B cell (primary cell): ENCODE measurements at regions not wholly inside any gene's neighbourhood (a gene's known extent, or its start where the extent isn't known, plus 50 kb on each side); places are given as distances from the start of the nearest gene placed in this dataset.
"Not testable (repeated sequence)": the region's sequence is repeated elsewhere in the genome, so short reads cannot be mapped to it uniquely, and the experiment has no call there.

Source experiments
- ATAC-seq: fragments of 200-7000 bp; cut with Tn5 transposase; one replicate; pipeline ENCODE4 v1.10.0; 2021; ENCODE audit warnings: low read depth, mild to moderate bottlenecking, moderate number of reproducible peaks, moderate library complexity
- CTCF ChIA-PET: fragments of 350-600 bp; sonication (Branson Sonifier 250); formaldehyde crosslinking; loops from one replicate; lab custom pipeline; 2021; ENCODE audit warnings: antibody characterized with exemption, inconsistent platforms; lab: Charles Lee
- POLR2A ChIA-PET: fragments of 350-600 bp; sonication (Branson Sonifier 250); formaldehyde crosslinking; loops from one replicate; lab custom pipeline; 2021; ENCODE audit warnings: antibody characterized with exemption; lab: Charles Lee
- DNase-seq: peaks from one replicate; pipeline ENCODE4 v3.0.0; 2013
- H2AFZ ChIP-seq: 2 replicates; pipeline ENCODE4 v1.6.1; 2012; ENCODE audit warnings: mild to moderate bottlenecking, low read depth, low read length; ENCODE audit not compliant: insufficient read depth, poor library complexity, severe bottlenecking
- H3K27ac ChIP-seq, 2 donors: 1 replicate in 1 of 2; 2 replicates in 1 of 2; pipeline ENCODE4 v1.5.1; 2012 to 2013; ENCODE audit warnings: low read length in 2 of 2, mild to moderate bottlenecking in 2 of 2, moderate library complexity in 1 of 2
- H3K27me3 ChIP-seq, 4 experiments: fragments of 200-600 bp in 1 of 4; sonication (generic) in 1 of 4; replicated peaks in 1 of 4; 1 replicate in 2 of 4; 2 replicates in 2 of 4; pipeline versions ENCODE4 v1.6.1 to v1.7.0; 2013 to 2016; ENCODE audit warnings: low read length in 3 of 4, mild to moderate bottlenecking in 2 of 4, mixed read lengths in 1 of 4, moderate library complexity in 1 of 4; ENCODE audit not compliant: insufficient read depth in 4 of 4, control insufficient read depth in 3 of 4; ENCODE audit errors: control extremely low read depth in 1 of 4
- H3K36me3 ChIP-seq, 2 experiments: replicated peaks in 1 of 2; 1 replicate in 1 of 2; 2 replicates in 1 of 2; pipeline versions ENCODE4 v1.6.1 to v1.7.1; 2013; ENCODE audit warnings: low read length in 1 of 2; ENCODE audit not compliant: insufficient read depth in 2 of 2, control insufficient read depth in 1 of 2; ENCODE audit errors: control extremely low read depth in 1 of 2, extremely low read depth in 1 of 2
- H3K4me1 ChIP-seq, 2 donors: fragments of 200-600 bp in 1 of 2; sonication (generic) in 1 of 2; 1 replicate in 1 of 2; 2 replicates in 1 of 2; pipeline versions ENCODE4 v1.5.1 to v1.6.1; 2013 to 2017; ENCODE audit warnings: low read length in 2 of 2; ENCODE audit not compliant: control insufficient read depth in 2 of 2, insufficient read depth in 2 of 2
- H3K4me2 ChIP-seq: replicated peaks from 2 replicates; pipeline ENCODE3; 2012; ENCODE audit warnings: mild to moderate bottlenecking, low read depth, low read length; ENCODE audit not compliant: poor library complexity, severe bottlenecking
- H3K4me3 ChIP-seq, 5 experiments: fragments of 200-600 bp in 1 of 5; sonication (generic) in 1 of 5; 1 replicate in 3 of 5; 2 replicates in 2 of 5; pipeline versions ENCODE4 v1.5.1 to v1.7.0; 2011 to 2016; ENCODE audit warnings: low read length in 4 of 5, mild to moderate bottlenecking in 4 of 5, low read depth in 2 of 5, control low read depth in 1 of 5, moderate library complexity in 1 of 5; ENCODE audit not compliant: insufficient read depth in 1 of 5; ENCODE audit errors: control extremely low read depth in 1 of 5, extremely low read depth in 1 of 5
- H3K79me2 ChIP-seq: fragments of 200-600 bp; sonication (generic); one replicate; pipeline ENCODE4 v1.6.0; 2016; ENCODE audit warnings: low read length; ENCODE audit not compliant: control insufficient read depth, insufficient read depth
- H3K9ac ChIP-seq: fragments of 200-600 bp; sonication (generic); 2 replicates; pipeline ENCODE4 v1.6.1; 2017; ENCODE audit warnings: mild to moderate bottlenecking, low read length, moderate library complexity
- H3K9me3 ChIP-seq, 3 donors: one replicate each; pipeline versions ENCODE4 v1.6.1 to v1.7.1; 2013; ENCODE audit warnings: low read length in 2 of 3; ENCODE audit not compliant: control insufficient read depth in 2 of 3, insufficient read depth in 1 of 3; ENCODE audit errors: control extremely low read depth in 1 of 3
- H4K20me1 ChIP-seq: 2 replicates; pipeline ENCODE4 v1.6.0; 2012; ENCODE audit warnings: mild to moderate bottlenecking, low read length; ENCODE audit not compliant: insufficient read depth, control insufficient read depth, poor library complexity, severe bottlenecking
- H3K27ac Mint-ChIP-seq: one replicate; pipeline ENCODE4 v1.8.0; 2021; ENCODE audit warnings: mixed read lengths
- H3K27me3 Mint-ChIP-seq: one replicate; pipeline ENCODE4 v1.8.0; 2021; ENCODE audit warnings: mixed read lengths
- H3K4me1 Mint-ChIP-seq: one replicate; pipeline ENCODE4 v1.8.0; 2021; ENCODE audit warnings: mixed read lengths
- H3K4me3 Mint-ChIP-seq: one replicate; pipeline ENCODE4 v1.8.0; 2021; ENCODE audit warnings: mixed read lengths
- H3K9me3 Mint-ChIP-seq: one replicate; pipeline ENCODE4 v1.8.0; 2022; ENCODE audit warnings: mixed read lengths; ENCODE audit not compliant: insufficient read depth
- CTCF ChIP-seq: fragments of 200-600 bp; IDR thresholded peaks from one replicate; pipeline ENCODE4 v1.8.0; 2022; ENCODE audit warnings: antibody characterized with exemption, mild to moderate bottlenecking
- EZH2 ChIP-seq: IDR thresholded peaks from 2 replicates; pipeline ENCODE4 v1.6.1; 2012; ENCODE audit warnings: borderline replicate concordance, low read depth, mild to moderate bottlenecking, moderate library complexity, low read length; ENCODE audit not compliant: insufficient read depth, poor library complexity, severe bottlenecking
- WGBS: methylation state at CpG from one replicate; pipeline ENCODE4 v1.1.5; 2013; ENCODE audit warnings: missing lambda C conversion rate; ENCODE audit not compliant: insufficient coverage; 5-methylcytosine and 5-hydroxymethylcytosine counted together
- intact Hi-C: fragments of 100-400 bp; cut with micrococcal nuclease; formaldehyde crosslinking; loops from one replicate; pipeline ENCODE4 v1.10.0; 2022

- H3K4me1 Mint-ChIP-seq, result no peaks in the 10 kb centered on the region
- Histone ChIP-seq H3K4me2 (no peak overlapping the region), H3K27me3 (no peaks in the 10 kb centered on the region), H3K79me2 (no peaks in the 10 kb centered on the region), H3K9ac (no peak overlapping the region), H4K20me1 (no peaks in the 10 kb centered on the region), H2AFZ (no peak overlapping the region), H3K4me1 (no peaks in the 10 kb centered on the region), H3K36me3 (no peaks in the 10 kb centered on the region), H3K27ac (no peak overlapping the region), H3K9me3 (peaks cover 0 to 17% (median 0%) of the 10 kb centered on the region in 3 donors), H3K4me3 (no peak overlapping the region)
- no peak overlapping the region for H3K4me3 Mint-ChIP-seq
- TF ChIP-seq EZH2, result no peak
- no peak for TF ChIP-seq CTCF
- ATAC-seq (no peak), DNase-seq (no peak)
- H3K27me3 Mint-ChIP-seq, result no peaks in the 10 kb centered on the region
- no peak overlapping the region for H3K27ac Mint-ChIP-seq
- ChIA-PET CTCF (interaction anchor here (0.7 kb wide), 1 partner anchor 539 kb away, joined by 3 read pairs; no protein-coding TSS in a partner anchor), POLR2A (no interaction called here)
- intact Hi-C loops, result no loop called here
- H3K9me3 Mint-ChIP-seq, result peaks cover 5% of the 10 kb centered on the region
- WGBS, result 84% methylated on average over 4 of the region's 6 CpGs
Observed at GRCh38 chr7:68865351-68866199, 732.7 kb upstream of the AUTS2 start.

- Histone ChIP-seq H3K4me2 (no peak overlapping the region), H3K27ac (no peak overlapping the region), H4K20me1 (no peaks in the 10 kb centered on the region), H3K79me2 (no peaks in the 10 kb centered on the region), H3K4me1 (no peaks in the 10 kb centered on the region), H3K4me3 (no peak overlapping the region), H3K27me3 (no peaks in the 10 kb centered on the region), H3K36me3 (no peaks in the 10 kb centered on the region), H3K9ac (no peak overlapping the region), H3K9me3 (peaks cover 0 to 17% (median 0%) of the 10 kb centered on the region in 3 donors), H2AFZ (no peak overlapping the region)
- ATAC-seq, result no peak
- Mint-ChIP-seq H3K4me3 (no peak overlapping the region), H3K27ac (no peak overlapping the region), H3K27me3 (no peaks in the 10 kb centered on the region), H3K4me1 (no peaks in the 10 kb centered on the region), H3K9me3 (peaks cover 3% of the 10 kb centered on the region)
- CTCF ChIA-PET, result interaction anchor here (0.7 kb wide), 1 partner anchor 539 kb away, joined by 3 read pairs; no protein-coding TSS in a partner anchor
- DNase-seq, result no peak
- WGBS, result 76% methylated on average over 3 of the region's 4 CpGs
- POLR2A ChIA-PET, result no interaction called here
- intact Hi-C loops, result no loop called here
- no peak for TF ChIP-seq CTCF
- TF ChIP-seq EZH2, result no peak
Observed at GRCh38 chr7:68866200-68866570, 732.1 kb upstream of the AUTS2 start.

GRCh38 chr7:68866721-68867120 lies 731.6 kb upstream of the AUTS2 start:
- H3K27ac Mint-ChIP-seq, H3K27me3 ChIP-seq, DNase-seq, H3K4me3 Mint-ChIP-seq, CTCF ChIA-PET, H3K9me3 Mint-ChIP-seq, H3K4me1 Mint-ChIP-seq, intact Hi-C loops, H3K4me3 ChIP-seq, ATAC-seq, H2AFZ ChIP-seq, H4K20me1 ChIP-seq, H3K4me1 ChIP-seq, H3K4me2 ChIP-seq, H3K36me3 ChIP-seq, H3K27ac ChIP-seq, H3K79me2 ChIP-seq, POLR2A ChIA-PET, H3K9ac ChIP-seq, H3K27me3 Mint-ChIP-seq: not testable (repeated sequence)
- H3K9me3 ChIP-seq, result peaks cover 0 to 17% (median 0%) of the 10 kb centered on the region in 3 donors
- no CpG with 5 or more reads among the region's 3 CpGs for WGBS
